ENCODE measurements at regions not wholly inside any gene's neighbourhood (a gene's known extent, or its start where the extent isn't known, plus 50 kb on each side); places are given as distances from the start of the nearest gene placed in this dataset.
"Not testable (repeated sequence)": the region's sequence is repeated elsewhere in the genome, so short reads cannot be mapped to it uniquely, and the experiment has no call there.

GRCh38 chr2:126107883-126108282 lies 548.1 kb upstream of the GYPC start:
- POLR2A ChIA-PET = no interaction called here
- H3K4me3 Mint-ChIP-seq = no peak overlapping the region
- no peaks in the 10 kb centered on the region for H3K36me3 Mint-ChIP-seq
- H3K4me1 Mint-ChIP-seq = no peaks in the 10 kb centered on the region
- no peak overlapping the region for H3K27ac Mint-ChIP-seq
- ATAC-seq (no peak), DNase-seq (no peak)
- peaks cover 3 to 20% (median 9%) of the 10 kb centered on the region in 9 donors for H3K9me3 Mint-ChIP-seq
- H3K27me3 Mint-ChIP-seq = peaks cover 0 to 4% (median 0%) of the 10 kb centered on the region in 5 donors

GRCh38 chr2:126115975-126116374 lies 540.0 kb upstream of the GYPC start:
- H3K36me3 Mint-ChIP-seq = no peaks in the 10 kb centered on the region
- no peak for DNase-seq
- POLR2A ChIA-PET = no interaction called here
- no peak for ATAC-seq
- H3K27me3 Mint-ChIP-seq = no peaks in the 10 kb centered on the region
- H3K27ac Mint-ChIP-seq = no peak overlapping the region
- peaks cover 0 to 2% (median 0%) of the 10 kb centered on the region in 9 donors for H3K9me3 Mint-ChIP-seq
- no peaks in the 10 kb centered on the region for H3K4me1 Mint-ChIP-seq
- no peak overlapping the region for H3K4me3 Mint-ChIP-seq

- DNase-seq (no peak), ATAC-seq (no peak)
- Mint-ChIP-seq H3K27ac (no peak overlapping the region), H3K9me3 (peaks cover 0 to 2% (median 0%) of the 10 kb centered on the region in 9 donors), H3K4me1 (no peaks in the 10 kb centered on the region), H3K27me3 (no peaks in the 10 kb centered on the region), H3K36me3 (no peaks in the 10 kb centered on the region), H3K4me3 (no peak overlapping the region)
- POLR2A ChIA-PET = no interaction called here
Measured at GRCh38 chr2:126117886-126118285, 538.1 kb upstream of the GYPC start.

GRCh38 chr2:126145752-126146151 lies 510.2 kb upstream of the GYPC start:
- ATAC-seq (no peak), DNase-seq (no peak)
- POLR2A ChIA-PET = no interaction called here
- H3K36me3 Mint-ChIP-seq = no peaks in the 10 kb centered on the region
- no peak overlapping the region for H3K27ac Mint-ChIP-seq
- H3K9me3 Mint-ChIP-seq = peaks cover 0 to 18% (median 9%) of the 10 kb centered on the region in 9 donors
- peaks cover 0 to 16% (median 4%) of the 10 kb centered on the region in 5 donors for H3K27me3 Mint-ChIP-seq
- no peaks in the 10 kb centered on the region for H3K4me1 Mint-ChIP-seq
- no peak overlapping the region for H3K4me3 Mint-ChIP-seq

GRCh38 chr2:126154256-126154785 lies 501.6 kb upstream of the GYPC start:
- POLR2A ChIA-PET = no interaction called here
- peaks cover 0 to 13% (median 4%) of the 10 kb centered on the region in 5 donors for H3K27me3 Mint-ChIP-seq

GRCh38 chr2:126160950-126161349 lies 495.0 kb upstream of the GYPC start:
- POLR2A ChIA-PET, H3K27ac Mint-ChIP-seq, H3K4me1 Mint-ChIP-seq, H3K36me3 Mint-ChIP-seq, ATAC-seq, DNase-seq, H3K4me3 Mint-ChIP-seq: not testable (repeated sequence)
- peaks cover 0 to 26% (median 10%) of the 10 kb centered on the region in 5 donors for H3K27me3 Mint-ChIP-seq
- peaks cover 0 to 19% (median 0%) of the 10 kb centered on the region in 9 donors for H3K9me3 Mint-ChIP-seq

More at GRCh38 chr2:126154256-126154785, 501.6 kb upstream of the GYPC start:
- Mint-ChIP-seq H3K27ac (no peak overlapping the region), H3K4me3 (no peak overlapping the region), H3K4me1 (no peaks in the 10 kb centered on the region), H3K36me3 (no peaks in the 10 kb centered on the region), H3K9me3 (peaks cover 1 to 27% (median 7%) of the 10 kb centered on the region in 9 donors)
- ATAC-seq (no peak), DNase-seq (no peak)

- Mint-ChIP-seq H3K4me3 (no peak overlapping the region), H3K9me3 (peaks cover 0 to 3% (median 0%) of the 10 kb centered on the region in 9 donors), H3K4me1 (no peaks in the 10 kb centered on the region), H3K36me3 (no peaks in the 10 kb centered on the region), H3K27me3 (no peaks in the 10 kb centered on the region), H3K27ac (no peak overlapping the region)
- ATAC-seq (no peak), DNase-seq (no peak)
- POLR2A ChIA-PET = no interaction called here
Measured at GRCh38 chr2:126172631-126173184, 483.2 kb upstream of the GYPC start.

- no peak overlapping the region for H3K4me3 Mint-ChIP-seq
- no peaks in the 10 kb centered on the region for H3K36me3 Mint-ChIP-seq
- no peak for ATAC-seq
- H3K9me3 Mint-ChIP-seq = peaks cover 0 to 3% (median 0%) of the 10 kb centered on the region in 9 donors
- H3K27me3 Mint-ChIP-seq = no peaks in the 10 kb centered on the region
- POLR2A ChIA-PET = no interaction called here
- H3K4me1 Mint-ChIP-seq = no peaks in the 10 kb centered on the region
- DNase-seq = no peak
- no peak overlapping the region for H3K27ac Mint-ChIP-seq
Measured at GRCh38 chr2:126175222-126175621, 480.7 kb upstream of the GYPC start.

GRCh38 chr2:126177479-126177878 lies 478.5 kb upstream of the GYPC start:
- no peaks in the 10 kb centered on the region for H3K4me1 Mint-ChIP-seq
- POLR2A ChIA-PET = no interaction called here
- peaks cover 0 to 3% (median 0%) of the 10 kb centered on the region in 9 donors for H3K9me3 Mint-ChIP-seq
- ATAC-seq (no peak), DNase-seq (no peak)
- no peaks in the 10 kb centered on the region for H3K36me3 Mint-ChIP-seq
- H3K27ac Mint-ChIP-seq = no peak overlapping the region
- no peak overlapping the region for H3K4me3 Mint-ChIP-seq
- no peaks in the 10 kb centered on the region for H3K27me3 Mint-ChIP-seq

- POLR2A ChIA-PET = no interaction called here
- H3K4me3 Mint-ChIP-seq = no peak overlapping the region
- DNase-seq = no peak
- no peak for ATAC-seq
- peaks cover 0 to 2% (median 0%) of the 10 kb centered on the region in 3 donors for H3K36me3 Mint-ChIP-seq
- H3K27ac Mint-ChIP-seq = no peak overlapping the region
- H3K4me1 Mint-ChIP-seq = no peaks in the 10 kb centered on the region
- H3K9me3 Mint-ChIP-seq = peaks cover 0 to 6% (median 0%) of the 10 kb centered on the region in 9 donors
- H3K27me3 Mint-ChIP-seq = peaks cover 0 to 31% (median 6%) of the 10 kb centered on the region in 5 donors
Measured at GRCh38 chr2:126187668-126188067, 468.3 kb upstream of the GYPC start.

- Mint-ChIP-seq H3K27me3 (peaks cover 0 to 41% (median 13%) of the 10 kb centered on the region in 5 donors), H3K4me3 (no peak overlapping the region), H3K4me1 (no peaks in the 10 kb centered on the region), H3K36me3 (no peaks in the 10 kb centered on the region), H3K9me3 (peaks cover 0 to 4% (median 0%) of the 10 kb centered on the region in 9 donors), H3K27ac (no peak overlapping the region)
- no peak for DNase-seq
- ATAC-seq = no peak
- POLR2A ChIA-PET = no interaction called here
Measured at GRCh38 chr2:126189527-126189926, 466.4 kb upstream of the GYPC start.

GRCh38 chr2:126200538-126200937 lies 455.4 kb upstream of the GYPC start:
- POLR2A ChIA-PET = no interaction called here
- ATAC-seq (no peak), DNase-seq (no peak)
- H3K4me1 Mint-ChIP-seq = no peaks in the 10 kb centered on the region
- peaks cover 0 to 4% (median 0%) of the 10 kb centered on the region in 5 donors for H3K27me3 Mint-ChIP-seq
- peaks cover 0 to 23% (median 2%) of the 10 kb centered on the region in 9 donors for H3K9me3 Mint-ChIP-seq
- H3K27ac Mint-ChIP-seq = no peak overlapping the region
- H3K4me3 Mint-ChIP-seq = no peak overlapping the region
- H3K36me3 Mint-ChIP-seq = peaks cover 0 to 6% (median 0%) of the 10 kb centered on the region in 3 donors

GRCh38 chr2:126208266-126208665 lies 447.7 kb upstream of the GYPC start:
- DNase-seq = no peak
- ATAC-seq = no peak
- POLR2A ChIA-PET = no interaction called here
- no peak overlapping the region for H3K4me3 Mint-ChIP-seq
- peaks cover 0 to 4% (median 0%) of the 10 kb centered on the region in 5 donors for H3K27me3 Mint-ChIP-seq
- peaks cover 0 to 7% (median 0%) of the 10 kb centered on the region in 9 donors for H3K9me3 Mint-ChIP-seq
- H3K4me1 Mint-ChIP-seq = no peaks in the 10 kb centered on the region
- no peak overlapping the region for H3K27ac Mint-ChIP-seq
- H3K36me3 Mint-ChIP-seq = no peaks in the 10 kb centered on the region

GRCh38 chr2:126212735-126213134 lies 443.2 kb upstream of the GYPC start:
- Mint-ChIP-seq H3K4me3 (no peak overlapping the region), H3K27me3 (peaks cover 2 to 19% (median 4%) of the 10 kb centered on the region in 5 donors), H3K9me3 (peaks cover 0 to 5% (median 0%) of the 10 kb centered on the region in 9 donors), H3K4me1 (no peaks in the 10 kb centered on the region), H3K36me3 (no peaks in the 10 kb centered on the region), H3K27ac (no peak overlapping the region)
- POLR2A ChIA-PET = no interaction called here
- DNase-seq (no peak), ATAC-seq (no peak)

Data from naive thymus-derived CD8-positive, alpha-beta T cell (primary cell).